ENCODE measurements at regions not wholly inside any gene's neighbourhood (a gene's known extent, or its start where the extent isn't known, plus 50 kb on each side); places are given as distances from the start of the nearest gene placed in this dataset.

GRCh38 chrX:39928704-39929378 is 168.9 kb downstream of the BCOR start:
- TF ChIP-seq POLR2A (IDR thresholded peaks at IDR 0.05): no peak
- no peak for TF ChIP-seq CTCF (IDR thresholded peaks at IDR 0.05)
- TF ChIP-seq EP300 (IDR thresholded peaks at IDR 0.05): no peak
